ENCODE measurements at regions not wholly inside any gene's neighbourhood (a gene's known extent, or its start where the extent isn't known, plus 50 kb on each side); places are given as distances from the start of the nearest gene placed in this dataset.
"Not testable (repeated sequence)": the region's sequence is repeated elsewhere in the genome, so short reads cannot be mapped to it uniquely, and the experiment has no call there.

DNA sequence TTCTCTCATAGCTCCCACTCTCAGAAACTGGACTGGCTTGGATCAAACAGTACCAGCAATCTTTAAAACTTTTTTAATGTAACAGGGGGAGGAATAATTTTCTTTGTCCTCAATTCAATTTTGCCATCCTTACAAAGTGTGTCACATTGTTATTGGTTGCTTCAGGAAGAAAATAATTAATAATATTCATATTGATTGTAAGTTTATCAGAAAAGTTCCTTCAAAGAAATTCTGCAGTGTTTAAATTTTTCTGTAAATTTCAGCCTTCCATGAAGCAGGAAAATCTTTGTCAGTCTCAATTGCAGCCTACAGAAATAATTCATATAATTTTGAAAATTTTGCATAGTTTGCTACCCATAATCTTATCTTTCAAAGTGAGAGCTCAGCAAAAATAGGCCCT, 1119.1 kb upstream of the ATXN7L3B start:
- no peak overlapping the region for H3K27ac ChIP-seq
- no peak overlapping the region for H3K4me3 ChIP-seq

DNA sequence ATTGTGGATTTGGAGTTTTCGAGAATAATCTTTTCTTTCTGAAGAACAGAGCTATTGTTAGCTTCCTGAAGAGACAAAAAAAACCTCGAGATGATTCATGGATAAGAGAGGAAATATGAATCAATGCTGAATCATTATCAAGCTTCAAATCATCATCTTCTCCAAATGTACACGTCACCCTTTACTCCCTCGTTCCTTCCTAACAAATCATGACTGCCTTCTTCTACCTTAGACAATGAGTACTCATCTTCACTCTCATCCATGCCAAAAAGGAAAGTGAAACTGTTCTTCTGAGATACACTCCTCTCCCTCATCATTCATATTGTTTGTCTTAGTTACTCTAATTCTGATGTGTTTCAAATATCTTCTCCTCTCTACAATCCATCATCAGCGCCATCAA, 1115.8 kb upstream of the ATXN7L3B start:
- Histone ChIP-seq H3K27ac (no peak overlapping the region), H3K4me3 (no peak overlapping the region)

DNA sequence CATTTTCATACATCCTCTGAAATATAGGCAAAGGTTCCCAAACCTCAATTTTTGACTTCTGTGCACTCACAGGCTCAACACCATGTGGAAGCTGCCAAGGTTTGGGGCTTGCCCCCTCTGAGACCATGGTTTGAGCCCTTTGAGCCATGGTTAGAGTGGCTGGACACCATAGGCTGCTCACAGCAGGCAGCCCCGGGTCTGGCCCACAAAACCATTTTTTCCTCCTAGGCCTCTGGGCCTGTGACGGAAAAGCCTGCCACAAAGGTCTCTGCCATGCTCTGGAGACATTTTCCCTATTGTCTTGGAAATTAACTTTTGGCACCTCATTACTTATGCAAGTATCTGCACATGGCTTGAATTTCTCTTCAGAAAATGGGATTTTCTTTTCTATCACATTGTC, 1113.2 kb upstream of the ATXN7L3B start:
- H3K4me3 ChIP-seq = no peak overlapping the region
- H3K27ac ChIP-seq = no peak overlapping the region

DNA sequence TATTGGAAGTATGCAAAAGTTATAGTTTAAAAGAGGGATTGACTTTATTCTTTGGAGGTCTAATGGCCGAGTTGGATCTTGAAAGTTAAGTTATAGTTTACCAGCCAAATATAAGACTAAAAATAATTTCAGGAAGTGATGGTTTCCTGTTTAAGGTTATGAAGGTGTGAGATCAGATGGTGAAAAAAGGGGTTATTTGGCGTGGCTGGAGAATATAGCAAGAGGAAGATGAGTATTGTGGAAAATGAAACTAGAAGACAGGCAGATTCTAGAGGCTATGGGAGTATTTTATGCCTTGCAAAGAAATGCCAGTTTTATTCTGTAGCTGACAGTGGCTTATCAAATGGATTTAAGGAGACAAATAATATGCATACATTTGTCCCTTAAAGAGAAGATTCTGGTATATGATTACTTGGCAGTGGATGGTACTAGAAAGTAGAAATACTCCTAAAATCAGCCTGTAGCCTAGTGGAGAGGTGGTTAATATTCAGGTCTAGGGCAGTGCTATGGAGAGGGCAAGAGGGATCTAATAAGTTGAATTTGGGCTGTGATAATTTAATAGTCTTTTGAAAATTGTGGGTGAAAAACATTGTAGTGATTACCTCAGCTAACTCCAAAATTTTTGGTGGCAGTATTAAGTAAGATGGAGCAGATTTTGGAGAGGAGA, 1091.8 kb upstream of the ATXN7L3B start:
- Histone ChIP-seq H3K4me3 (no peak overlapping the region), H3K27ac (no peak overlapping the region)

DNA sequence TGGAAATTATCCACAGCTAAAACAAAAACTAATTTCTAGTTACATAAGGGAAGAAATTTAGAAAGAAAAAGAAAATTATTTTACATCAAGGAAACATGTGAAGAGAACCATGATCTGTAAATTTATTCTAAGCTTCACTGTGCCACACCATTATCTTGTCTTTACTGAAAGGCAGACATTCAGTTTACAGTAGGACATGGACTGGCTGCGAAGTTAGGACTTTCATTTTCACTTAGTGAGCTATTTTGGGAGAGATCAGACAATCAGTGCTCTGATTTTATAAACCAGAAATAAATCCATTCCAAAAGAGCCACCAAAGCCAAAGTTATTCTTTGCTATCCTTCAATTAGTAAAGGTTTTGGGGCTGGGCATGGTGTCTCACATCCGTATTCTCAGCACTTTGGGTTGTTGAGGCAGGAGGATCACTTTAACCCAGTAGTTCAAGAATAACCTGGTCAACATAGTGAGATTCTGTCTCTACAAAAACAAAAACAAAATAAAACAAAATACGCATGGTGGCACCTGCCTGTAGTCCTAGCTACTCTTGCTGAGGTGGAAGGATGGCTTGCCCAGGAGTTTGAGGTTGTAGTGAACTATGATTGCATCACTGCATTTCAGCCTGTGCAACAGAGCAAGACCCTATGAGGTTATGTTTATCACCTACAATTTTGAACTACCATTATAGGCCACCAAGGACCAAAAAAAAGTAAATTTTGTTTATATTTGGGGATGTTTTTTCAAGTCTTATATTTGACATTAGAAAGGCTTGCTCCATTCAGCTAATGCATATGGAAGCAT, 1084.8 kb upstream of the ATXN7L3B start:
- H3K4me3 ChIP-seq = no peak overlapping the region
- no peak overlapping the region for H3K27ac ChIP-seq

DNA sequence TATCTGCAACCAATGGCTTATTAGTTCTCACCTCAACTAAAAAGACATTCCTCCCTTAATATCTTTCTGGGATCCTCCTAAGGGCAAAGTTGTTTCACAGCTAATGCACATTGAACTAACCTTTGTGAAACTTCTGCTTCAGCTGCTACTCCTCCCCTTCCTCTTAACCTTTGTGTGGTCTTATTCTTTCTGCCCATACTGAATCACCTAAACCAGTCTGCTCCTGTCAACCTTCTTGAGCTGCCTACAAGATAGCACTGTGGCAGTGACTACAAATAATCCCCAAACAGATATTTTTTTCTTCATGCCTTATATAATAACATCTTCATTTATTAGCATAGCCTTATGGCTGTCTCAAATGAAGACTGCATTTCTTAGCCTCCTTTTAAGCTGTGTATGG, 1077.4 kb upstream of the ATXN7L3B start:
- no peak overlapping the region for H3K27ac ChIP-seq

DNA sequence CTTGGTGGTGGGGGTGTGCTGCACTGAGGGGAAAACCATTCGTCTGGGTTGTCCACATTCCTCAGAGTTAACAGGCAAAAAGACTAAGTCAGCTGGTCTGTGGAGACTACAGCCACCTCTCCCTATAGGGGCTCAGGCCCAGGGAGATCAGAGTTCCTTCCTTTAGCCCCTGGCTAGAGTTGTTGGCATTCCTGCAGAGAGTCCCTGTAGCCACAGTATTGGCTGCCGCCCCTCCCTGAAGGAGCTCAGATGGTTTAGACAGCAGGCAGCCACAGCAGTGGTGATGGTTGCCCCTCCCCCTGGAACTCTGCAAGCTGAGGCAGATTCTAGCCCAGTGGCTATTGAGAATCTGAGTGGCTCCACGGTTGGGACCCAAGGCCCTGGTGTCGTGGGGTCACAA, 1072.5 kb upstream of the ATXN7L3B start:
- no peak overlapping the region for H3K4me3 ChIP-seq

More for the DNA sequence above, 1077.4 kb upstream of the ATXN7L3B start:
- no peak overlapping the region for H3K4me3 ChIP-seq

DNA sequence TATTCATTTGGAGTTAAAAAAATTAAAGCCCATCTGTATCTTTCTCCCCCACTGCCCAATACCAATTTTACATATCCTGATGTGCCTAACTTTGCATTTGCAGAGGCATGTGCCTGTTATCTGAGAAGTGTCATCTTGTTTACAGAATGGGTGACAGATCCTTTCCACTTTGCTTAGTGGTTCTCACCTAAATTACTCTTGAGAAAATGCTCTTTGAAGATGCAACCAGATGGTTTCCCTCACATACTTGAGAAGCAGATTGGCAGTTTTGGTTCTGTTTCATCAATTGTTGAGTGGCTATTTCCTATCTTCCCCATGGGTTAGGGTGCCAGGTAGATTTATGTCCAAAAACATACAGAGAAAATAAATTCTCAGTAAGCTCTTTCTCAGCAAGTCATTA, 1051.4 kb upstream of the ATXN7L3B start:
- H3K4me3 ChIP-seq = no peak overlapping the region

More for the DNA sequence above, 1072.5 kb upstream of the ATXN7L3B start:
- H3K27ac ChIP-seq = no peak overlapping the region

DNA sequence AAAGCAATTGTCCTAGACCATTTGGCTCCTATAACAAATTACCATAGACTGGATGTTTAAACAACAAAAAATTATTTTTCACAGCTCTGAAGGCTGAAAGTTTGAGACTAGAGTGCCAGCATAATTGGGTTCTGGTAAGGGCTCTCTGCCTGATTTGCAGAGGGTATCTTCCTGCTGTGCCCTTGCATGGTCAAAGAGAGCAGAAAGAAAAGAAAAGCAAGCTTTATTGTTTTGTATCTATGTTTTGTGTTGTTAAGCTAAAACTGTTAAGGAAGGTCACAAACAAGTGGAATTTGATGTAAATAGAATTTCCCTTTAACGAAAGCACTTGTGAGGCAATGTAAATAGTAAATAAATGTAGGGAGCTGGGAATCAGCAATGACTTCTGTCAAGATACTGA, 1031.0 kb upstream of the ATXN7L3B start:
- H3K4me3 ChIP-seq = no peak overlapping the region
- no peak overlapping the region for H3K27ac ChIP-seq

More for the DNA sequence above, 1051.4 kb upstream of the ATXN7L3B start:
- H3K27ac ChIP-seq = no peak overlapping the region

DNA sequence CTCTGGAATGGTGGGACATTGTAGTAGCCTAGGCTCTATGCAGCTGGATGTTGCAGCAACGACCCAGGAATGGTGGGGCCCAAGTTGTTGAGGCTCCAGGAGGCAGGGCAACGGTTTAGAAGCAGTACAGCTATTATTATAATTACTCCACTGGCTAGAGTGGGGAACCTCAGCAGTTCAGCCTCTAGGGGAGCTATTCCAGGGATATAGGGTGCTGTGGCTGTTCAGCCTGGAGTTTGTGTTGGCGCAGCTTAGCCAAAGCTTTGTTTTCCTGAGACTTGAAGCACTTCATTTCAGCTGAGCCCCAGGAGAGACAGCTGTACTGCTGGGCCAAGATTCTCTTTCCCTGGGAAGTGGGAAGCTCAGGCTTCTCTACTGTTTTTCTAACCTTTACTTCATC, 1023.0 kb upstream of the ATXN7L3B start:
- Histone ChIP-seq H3K4me3 (no peak overlapping the region), H3K27ac (no peak overlapping the region)

DNA sequence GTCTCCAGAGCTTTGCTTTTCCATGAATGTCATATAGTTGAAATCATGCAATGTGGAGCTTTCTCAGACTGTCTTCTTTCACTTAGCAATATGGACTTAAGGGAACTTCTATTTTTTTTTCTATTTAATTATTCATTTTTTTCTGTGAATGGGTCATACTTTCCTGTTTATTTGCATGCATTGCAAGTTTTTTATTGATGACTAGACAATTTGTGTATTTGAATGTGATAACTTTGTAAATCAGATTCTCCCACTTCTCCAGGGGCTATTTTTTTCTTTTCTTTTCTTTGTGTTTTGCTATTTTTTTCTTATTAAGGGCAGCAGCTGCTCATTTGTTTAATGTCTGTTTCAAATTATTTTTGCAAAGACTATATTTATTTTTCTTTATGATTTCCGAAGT, 1019.8 kb upstream of the ATXN7L3B start:
- Histone ChIP-seq H3K4me3 (no peak overlapping the region), H3K27ac (no peak overlapping the region)

DNA sequence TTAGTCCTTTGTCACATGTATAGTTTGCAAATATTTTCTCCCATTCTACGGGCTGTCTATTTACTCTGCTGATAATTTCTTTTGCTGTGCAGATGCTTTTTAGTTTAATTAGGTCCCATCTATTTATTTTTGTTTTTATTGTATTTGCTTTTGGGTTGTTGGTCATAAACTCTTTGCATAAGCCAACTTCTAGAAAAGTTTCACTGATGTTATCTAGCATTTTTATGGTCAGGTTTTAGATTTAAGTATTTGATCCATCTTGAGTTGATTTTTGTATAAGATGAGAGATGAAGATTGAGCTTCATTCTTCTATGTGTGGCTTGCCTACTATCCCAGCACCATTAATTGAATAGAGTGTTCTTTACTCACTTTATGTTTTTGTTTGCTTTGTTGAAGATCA, 1008.4 kb upstream of the ATXN7L3B start:
- Histone ChIP-seq H3K4me3 (no peak overlapping the region), H3K27ac (no peak overlapping the region)

DNA sequence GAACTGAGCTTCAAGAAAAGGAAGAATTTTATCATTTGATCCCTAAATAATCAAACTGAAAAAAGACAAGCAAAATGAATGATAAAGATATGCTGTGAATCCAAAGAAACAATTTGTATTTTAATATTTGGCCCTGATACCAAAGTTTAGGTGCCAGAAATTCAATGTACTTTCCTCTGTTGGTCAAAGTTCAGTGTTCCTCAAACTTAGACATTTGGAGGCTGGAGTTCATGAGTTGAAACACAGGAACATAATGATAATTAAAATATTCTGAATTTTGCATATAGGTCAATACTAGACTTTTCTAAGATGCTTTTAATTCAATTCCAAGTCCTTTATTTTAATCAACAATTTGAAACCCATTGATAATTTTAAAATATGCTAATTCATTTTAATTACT, 1007.7 kb upstream of the ATXN7L3B start:
- H3K4me3 ChIP-seq = no peak overlapping the region
- no peak overlapping the region for H3K27ac ChIP-seq

DNA sequence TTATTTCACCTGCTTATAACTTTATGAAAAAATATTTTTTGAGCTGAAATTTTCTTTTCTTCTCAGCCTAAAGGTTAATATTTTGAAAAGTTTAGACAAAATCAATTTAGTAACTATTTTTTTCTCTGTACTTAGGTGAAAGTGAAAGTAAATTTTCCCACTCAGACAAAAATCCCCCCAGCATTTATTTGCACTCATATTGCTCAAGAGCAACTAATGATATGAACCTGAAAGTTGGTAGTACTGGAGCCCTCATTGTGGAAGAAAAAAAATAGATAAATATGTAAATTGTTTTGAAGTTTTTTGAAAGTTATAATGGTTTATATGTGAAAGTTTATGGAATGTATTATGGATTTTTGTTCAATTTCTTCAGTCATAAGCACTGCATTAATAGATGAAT, 1005.9 kb upstream of the ATXN7L3B start:
- Histone ChIP-seq H3K27ac (no peak overlapping the region), H3K4me3 (no peak overlapping the region)

DNA sequence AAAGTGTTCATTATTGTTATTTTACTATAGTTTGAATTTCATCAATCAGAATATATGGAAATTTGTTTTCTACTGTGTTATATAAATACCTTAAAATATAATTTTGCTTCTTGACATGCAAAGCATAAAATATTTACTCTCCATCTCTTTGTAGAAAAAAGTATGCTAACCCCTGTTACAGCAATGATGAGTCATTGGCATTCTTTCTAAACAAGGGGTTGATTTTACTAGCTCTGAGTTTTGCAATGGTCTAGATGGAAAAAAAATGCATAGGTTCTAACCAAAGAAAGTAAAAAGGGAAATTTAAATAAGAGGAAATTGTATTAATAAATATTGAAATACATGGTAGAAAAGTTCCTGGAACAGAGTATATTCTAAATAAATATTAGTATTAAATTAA, 990.2 kb upstream of the ATXN7L3B start:
- H3K4me3 ChIP-seq = no peak overlapping the region
- H3K27ac ChIP-seq = no peak overlapping the region

DNA sequence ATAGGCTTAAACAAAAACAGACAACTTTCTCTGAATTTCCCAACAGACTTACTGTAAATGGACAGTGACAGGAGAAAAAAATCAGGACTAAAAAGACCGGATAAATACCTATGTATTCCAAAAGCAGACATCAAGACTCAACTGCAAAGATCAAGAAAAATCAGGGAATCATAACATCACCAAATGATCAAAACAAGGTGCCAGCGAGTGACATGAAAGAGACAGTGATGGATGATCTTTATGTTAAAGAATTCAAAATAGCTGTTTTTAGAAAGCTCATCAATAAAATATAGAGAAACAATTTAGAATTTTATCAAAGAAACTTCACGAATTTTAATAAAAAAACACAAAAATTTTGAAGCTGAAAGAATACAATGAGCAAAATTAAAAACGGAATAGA, 952.5 kb upstream of the ATXN7L3B start:
- no peak overlapping the region for H3K27ac ChIP-seq

DNA sequence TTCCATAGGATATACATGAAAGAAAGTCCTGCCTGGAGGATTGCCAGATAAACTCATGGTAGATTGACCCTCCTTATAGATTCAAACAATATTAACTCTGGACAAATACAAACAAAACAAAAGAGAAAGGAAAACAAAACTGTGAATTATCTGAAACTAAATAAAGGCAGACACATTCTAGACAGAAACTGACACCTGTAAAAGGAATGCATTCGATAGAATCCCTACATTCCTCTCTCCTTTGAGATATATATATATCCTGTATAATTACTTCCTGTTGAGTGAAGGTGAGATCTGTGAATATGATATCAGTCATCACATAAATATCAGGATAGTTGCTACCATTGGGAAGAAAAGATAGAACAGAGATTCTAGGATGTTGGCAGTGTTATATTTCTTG, 948.4 kb upstream of the ATXN7L3B start:
- no peak overlapping the region for H3K27ac ChIP-seq
- H3K4me3 ChIP-seq = no peak overlapping the region

More for the DNA sequence above, 952.5 kb upstream of the ATXN7L3B start:
- H3K4me3 ChIP-seq = no peak overlapping the region

DNA sequence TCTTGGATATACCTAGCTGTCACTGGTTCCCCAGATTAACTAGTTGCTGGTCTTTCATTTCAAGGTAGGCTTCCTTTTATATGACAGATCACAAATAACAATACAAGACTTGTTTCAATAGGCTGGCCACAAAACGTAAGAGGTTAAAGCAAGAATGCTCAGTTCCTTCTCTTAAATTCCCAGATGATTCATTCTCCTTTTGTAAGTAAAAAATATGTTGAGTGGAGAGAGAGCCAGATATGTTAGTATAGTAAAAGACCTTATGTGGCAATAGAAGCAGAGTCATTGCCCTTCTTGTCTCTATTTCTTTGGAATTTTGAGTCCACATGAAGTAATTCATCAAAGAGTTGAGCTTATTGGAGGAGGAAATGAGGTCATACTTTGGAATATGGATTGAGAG, 939.0 kb upstream of the ATXN7L3B start:
- no peak overlapping the region for H3K4me3 ChIP-seq
- no peak overlapping the region for H3K27ac ChIP-seq

DNA sequence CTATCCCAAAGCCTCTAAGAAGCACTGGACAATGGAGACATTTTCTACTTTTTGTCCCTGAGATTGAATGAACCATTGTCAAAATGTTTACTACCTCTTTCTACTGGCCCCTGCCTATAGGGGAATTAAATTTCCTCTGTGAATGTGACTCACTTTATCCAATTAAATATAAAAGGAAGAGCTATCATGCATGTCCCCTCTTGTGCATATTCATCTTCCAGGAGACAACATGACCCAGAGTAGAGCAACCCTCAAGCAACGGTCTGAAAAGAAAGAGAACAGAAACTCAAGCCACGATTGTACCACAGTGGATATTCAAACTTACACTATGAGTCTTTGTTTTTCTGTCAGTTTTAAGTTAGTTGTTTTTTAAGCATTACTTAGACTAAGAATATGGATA, 938.4 kb upstream of the ATXN7L3B start:
- no peak overlapping the region for H3K27ac ChIP-seq
- H3K4me3 ChIP-seq = no peak overlapping the region

DNA sequence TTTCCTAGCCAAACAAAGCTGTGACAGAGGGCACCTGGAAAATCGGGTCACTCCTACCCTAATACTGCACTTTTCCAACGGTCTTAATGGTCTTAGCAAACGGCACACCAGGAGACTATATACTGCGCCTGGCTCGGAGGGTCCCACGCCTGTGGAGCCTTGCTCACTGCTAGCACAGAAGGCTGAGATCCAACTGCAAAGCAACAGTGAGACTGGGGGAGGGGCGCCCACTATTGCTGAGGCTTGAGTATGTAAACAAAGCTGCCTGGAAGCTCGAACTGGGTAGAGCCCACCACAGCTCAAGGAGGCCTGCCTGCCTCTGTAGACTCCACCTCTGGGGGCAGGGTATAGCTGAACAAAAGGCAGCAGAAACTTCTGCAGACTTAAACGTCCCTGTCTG, 931.7 kb upstream of the ATXN7L3B start:
- not testable (repeated sequence) for H3K4me3 ChIP-seq, H3K27ac ChIP-seq

DNA sequence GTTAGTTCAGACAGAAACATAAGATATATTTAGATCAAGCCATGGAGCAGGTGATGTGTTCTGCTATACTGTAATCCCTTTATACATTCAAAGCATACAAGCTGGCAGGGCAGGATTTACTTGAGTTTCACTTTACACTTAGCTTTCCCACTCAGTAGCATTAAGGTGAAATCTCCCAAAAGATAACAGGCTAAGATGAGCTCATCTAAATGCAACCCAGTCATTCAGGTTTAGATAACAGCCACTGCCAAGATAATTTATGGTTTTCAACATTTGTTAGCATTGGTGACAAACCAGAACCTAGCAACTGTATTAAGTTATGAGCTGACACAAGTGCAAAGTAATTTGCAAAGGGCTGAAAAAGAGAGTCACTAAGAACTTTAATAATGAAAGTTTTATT, 925.1 kb upstream of the ATXN7L3B start:
- H3K27ac ChIP-seq = no peak overlapping the region

DNA sequence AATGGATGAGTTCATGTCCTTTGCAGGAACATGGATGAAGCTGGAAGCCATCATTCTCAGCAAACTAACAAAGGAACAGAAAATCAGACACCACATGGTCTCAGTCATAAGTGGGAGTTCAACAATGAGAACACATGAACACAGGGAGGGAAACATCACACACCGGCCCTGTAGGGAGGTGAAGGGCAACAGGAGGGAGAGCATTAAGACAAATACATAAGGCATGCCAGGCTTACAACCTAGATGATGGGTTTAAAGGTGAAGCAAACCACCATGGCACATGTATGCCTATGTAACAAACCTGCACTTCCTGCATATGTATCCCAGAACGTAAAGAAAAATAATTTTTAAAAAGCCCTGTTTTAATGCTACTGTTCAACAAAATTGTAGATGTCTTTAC, 914.2 kb upstream of the ATXN7L3B start:
- no peak overlapping the region for H3K4me3 ChIP-seq
- H3K27ac ChIP-seq = no peak overlapping the region

More for the DNA sequence above, 925.1 kb upstream of the ATXN7L3B start:
- H3K4me3 ChIP-seq = no peak overlapping the region

Data from skin epidermis (tissue), 12 donors.